HL-60 (cell line): ENCODE measurements at regions not wholly inside any gene's neighbourhood (a gene's known extent, or its start where the extent isn't known, plus 50 kb on each side); places are given as distances from the start of the nearest gene placed in this dataset.

ENCODE experiments used
- CTCF ChIP-seq: IDR thresholded peaks from one replicate; pipeline ENCODE4 v1.5.1; 2011; ENCODE audit warnings: low read length, control low read depth, inconsistent platforms; ENCODE audit not compliant: insufficient read depth
- POLR2AphosphoS5 ChIP-seq: IDR thresholded peaks from 2 replicates; pipeline ENCODE4 v1.6.1; 2012; ENCODE audit warnings: low read depth
- REST ChIP-seq: IDR thresholded peaks from 2 replicates; pipeline ENCODE4 v1.6.1; 2012; ENCODE audit warnings: low read depth; ENCODE audit not compliant: insufficient replicate concordance
- SPI1 ChIP-seq: IDR thresholded peaks from 2 replicates; pipeline ENCODE4 v1.6.1; 2012; ENCODE audit warnings: low read depth, mild to moderate bottlenecking, borderline replicate concordance

- TF ChIP-seq CTCF = no peak
- TF ChIP-seq REST = no peak
- no peak for TF ChIP-seq SPI1
- TF ChIP-seq POLR2AphosphoS5 = no peak
These were observed 95.0 kb upstream of the CCDC80 start for GRCh38 chr3:112735926-112736325.
